GM21367 (cell line): ENCODE measurements at regions not wholly inside any gene's neighbourhood (a gene's known extent, or its start where the extent isn't known, plus 50 kb on each side); places are given as distances from the start of the nearest gene placed in this dataset.

Experiments used
- ATAC-seq: cut with Tn5 transposase; IDR thresholded peaks from one replicate; pipeline ENCODE4 v1.9.1; 2021; ENCODE audit not compliant: unreplicated experiment

DNA sequence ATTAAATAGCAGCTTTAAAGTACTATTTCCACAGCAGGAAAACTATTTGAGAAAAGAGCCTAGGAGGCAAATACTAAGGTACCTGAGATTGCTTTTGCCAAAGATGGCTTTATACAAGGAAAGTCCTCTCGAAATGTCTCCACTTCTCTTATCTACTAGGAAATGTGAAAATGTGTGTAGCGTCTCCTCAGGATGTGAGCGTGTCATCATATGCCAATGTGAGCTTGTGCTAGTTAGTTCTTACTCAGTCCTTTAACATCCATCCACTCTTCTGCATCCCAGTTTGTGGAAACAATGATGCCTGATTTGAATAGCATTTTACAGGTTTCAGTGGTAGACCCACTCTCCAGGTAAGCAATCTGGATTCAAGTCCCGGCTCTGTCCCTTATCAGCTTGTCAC lies 421.0 kb downstream of the DYNC2H1 start:
- no peak for ATAC-seq

DNA sequence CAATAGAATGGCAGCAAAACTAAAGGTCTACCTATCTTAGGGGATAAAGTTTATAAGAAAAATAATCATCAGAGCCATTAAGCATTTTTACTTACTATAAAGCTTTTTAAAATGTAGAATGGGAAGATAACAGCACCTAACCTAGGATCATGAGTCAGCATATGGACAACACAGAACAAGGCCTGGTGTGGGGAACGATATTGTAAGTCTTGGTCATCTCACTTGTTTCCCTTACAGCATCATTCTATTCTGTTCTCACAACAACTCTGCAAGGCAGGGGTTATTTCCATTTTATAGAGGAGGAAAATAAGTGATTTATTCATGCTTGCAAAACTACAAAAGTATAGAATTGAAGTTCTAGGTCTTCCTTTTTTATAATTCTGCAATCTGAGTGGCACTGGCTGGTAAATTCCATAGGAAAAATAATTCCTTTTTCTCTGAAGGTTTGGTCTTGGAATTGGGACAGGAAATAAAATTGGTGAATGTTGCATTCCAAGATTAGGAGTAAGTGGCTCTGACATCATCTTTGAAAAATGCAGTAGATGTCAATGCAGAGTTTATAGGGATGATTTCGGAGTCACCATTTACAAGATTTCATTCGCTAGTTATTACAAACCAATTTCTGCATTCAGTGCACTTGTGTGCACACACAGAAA lies 423.0 kb downstream of the DYNC2H1 start:
- ATAC-seq = no peak

DNA sequence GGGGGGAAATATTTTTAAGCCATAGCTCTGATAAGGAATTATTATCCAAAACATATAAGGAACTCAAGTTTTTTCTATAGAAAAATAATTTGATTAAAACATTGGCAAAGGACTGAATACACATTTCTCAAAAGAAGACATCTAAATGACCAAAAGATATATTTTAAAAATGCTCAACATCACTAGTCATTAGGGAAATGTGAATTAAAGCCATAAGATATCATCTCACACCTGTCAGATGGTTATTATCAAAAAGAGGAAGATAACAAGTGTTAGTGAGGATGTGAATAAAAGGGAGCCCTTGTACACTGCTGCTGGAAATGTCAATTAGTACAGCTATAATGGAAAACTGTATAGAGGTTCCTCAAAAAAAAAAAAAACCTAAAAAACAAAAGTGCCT lies 425.0 kb downstream of the DYNC2H1 start:
- no peak for ATAC-seq

DNA sequence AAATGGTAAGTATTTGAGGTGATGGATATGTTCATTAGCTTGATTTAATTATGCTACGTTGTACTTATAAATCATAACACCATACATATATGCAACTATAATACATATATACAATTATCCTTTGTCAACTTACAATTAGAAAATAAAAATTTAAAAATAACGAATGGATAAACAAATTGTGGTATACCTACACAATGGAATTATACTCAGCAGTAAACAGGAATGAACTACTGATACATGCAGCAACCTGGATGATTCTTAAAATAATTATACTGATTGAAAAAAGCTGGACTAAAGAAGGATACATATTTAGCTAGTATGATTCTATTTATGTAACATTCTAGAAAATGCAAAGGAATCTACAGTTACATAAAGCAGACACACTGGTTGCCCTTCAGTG lies 425.7 kb downstream of the DYNC2H1 start:
- ATAC-seq = no peak

DNA sequence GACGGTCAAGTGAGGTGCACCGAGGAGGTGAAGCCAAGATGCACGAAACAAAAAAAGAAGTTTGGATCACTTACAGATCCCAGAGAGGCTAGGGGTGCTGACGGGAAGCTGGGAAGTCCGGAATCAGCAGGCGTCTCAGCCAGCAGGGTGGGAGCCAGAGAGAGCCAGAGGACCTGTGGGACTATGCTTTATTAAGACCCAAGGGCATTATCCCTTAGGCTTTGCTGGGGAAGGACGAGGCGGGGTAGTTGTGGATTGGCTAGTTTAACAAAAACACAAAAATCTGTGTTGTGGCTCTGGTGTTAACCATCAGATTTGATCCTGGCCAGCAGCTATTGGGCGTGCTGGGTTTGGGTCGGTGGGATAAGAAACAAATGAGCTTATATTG lies 427.1 kb downstream of the DYNC2H1 start:
- ATAC-seq = no peak

DNA sequence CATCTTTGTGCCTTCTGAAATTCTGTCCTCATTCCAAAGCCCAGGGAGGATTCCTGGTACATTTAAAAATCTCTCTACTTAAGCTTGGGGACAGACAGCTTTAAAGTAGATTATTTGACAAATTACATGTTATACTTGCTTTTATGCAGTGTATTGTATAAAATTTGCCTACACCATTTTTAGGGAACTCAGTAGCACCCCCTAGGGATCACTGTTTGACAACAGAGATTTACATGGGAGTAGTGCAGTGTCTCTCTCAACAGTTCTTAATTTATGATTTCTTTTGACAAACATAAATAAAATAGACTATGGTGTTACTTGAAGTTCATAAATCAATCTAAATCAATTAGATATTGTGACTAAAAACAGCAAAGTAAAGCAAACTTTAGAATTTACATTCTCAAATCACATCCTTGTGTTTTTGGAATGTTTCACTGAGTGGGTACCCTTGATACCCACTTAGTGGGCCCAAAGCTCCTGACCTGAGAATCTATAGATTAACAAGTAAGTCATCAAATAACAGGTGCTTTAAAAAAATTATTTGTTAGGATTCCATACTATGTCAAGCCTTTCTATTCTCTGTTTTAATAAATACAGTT lies 428.8 kb downstream of the DYNC2H1 start:
- ATAC-seq = no peak

DNA sequence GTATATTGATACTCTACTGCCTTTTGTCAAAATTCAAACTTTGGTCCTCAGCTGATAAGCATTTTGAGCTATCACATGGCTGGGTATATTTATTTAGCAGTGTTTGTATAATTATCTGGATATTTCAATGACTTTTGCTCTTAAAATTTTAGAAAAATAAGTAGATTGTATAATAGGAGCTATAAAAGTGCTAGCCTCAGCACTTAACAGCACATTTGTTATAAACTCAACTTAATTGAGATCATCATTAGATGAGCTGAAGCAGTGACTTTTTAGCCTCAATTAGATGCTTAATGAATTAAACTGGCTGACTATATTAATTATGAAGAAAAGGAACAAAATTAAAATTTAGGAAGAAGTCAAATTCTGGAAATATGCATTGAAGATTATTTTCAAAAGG lies 429.9 kb downstream of the DYNC2H1 start:
- ATAC-seq = no peak

DNA sequence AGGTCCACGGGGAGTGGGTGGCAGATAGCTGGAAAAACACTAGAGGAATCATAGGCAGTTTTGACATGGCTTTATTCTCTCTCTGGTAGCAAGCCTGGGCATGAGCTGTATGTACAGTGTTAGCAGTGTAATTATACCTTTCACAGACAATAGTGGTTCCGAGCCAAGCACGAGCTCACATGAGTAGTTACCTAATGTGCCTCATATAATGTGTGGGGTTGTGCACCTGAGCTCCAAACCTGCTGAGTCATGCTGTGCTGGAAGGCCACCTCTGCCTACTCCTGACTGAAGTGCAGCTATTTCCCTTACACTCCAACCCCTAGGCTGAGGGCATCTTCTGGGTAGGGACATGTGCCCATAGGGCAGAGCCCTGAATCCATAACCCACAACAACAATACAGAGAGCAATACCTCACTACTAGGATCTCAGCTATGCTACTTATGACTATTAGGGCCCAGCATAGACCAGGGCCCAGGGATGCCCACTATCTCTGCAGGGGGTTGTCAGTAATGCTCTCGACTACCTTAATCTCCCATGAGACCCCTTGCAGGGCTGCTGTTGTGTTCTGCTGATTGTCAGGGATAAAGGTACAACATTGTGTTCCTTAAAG lies 432.1 kb downstream of the DYNC2H1 start:
- no peak for ATAC-seq

DNA sequence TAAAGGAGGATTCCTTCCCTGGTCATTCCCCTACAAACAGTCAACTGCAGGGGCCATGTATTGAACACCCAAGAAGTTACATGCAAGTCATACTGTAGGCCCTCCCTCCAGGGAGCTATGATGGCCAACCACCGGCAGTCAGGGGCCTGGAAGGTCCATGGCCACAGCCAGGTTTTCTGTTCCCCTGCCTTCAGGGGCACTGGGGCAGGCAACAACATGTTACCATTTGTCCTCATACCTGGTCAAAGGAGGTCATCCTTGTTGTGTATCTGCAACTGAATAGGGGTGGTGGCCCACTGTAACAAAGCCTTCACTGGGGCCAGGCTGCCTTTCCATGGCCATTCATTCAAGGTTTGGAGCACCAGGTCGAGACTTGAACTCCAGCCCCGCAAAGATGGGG lies 433.6 kb downstream of the DYNC2H1 start:
- no peak for ATAC-seq

DNA sequence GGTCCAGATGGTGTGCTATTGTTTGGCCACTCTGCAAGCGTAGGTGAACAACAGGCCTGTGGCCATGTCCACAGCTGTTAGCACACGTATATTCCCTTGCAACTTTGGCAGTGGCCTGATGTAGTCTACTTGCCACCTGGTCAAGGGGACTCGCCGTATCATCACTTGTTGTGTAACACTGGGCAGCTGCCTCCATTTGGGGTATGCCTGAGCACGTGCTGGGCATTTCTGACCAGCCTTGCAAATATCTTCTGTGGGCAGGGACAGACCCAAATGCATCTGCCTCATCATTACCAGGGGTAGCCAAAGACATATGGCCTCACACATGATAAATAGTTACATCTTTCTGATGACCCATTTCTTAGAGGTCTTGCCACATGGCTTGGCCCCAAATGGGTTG lies 434.2 kb downstream of the DYNC2H1 start:
- ATAC-seq = no peak

DNA sequence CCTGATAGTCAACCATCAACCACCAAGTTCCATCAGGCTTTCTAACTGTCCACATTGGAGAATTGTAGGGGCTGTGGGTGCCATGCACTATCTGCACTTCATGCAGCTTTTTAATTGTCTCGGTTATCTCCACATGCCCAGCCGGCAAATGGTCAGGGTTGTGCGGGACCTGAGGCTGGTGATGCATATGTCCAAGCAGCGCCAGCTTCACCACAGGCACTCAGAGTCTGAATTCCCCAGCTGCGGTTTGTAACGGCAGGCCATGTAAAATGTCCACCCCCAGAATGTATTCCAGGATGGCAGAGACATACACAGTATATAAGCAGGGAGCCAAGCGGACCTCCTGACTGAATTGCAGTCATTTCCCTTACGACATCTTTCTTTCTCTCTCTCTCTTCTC lies 435.6 kb downstream of the DYNC2H1 start:
- ATAC-seq = no peak

DNA sequence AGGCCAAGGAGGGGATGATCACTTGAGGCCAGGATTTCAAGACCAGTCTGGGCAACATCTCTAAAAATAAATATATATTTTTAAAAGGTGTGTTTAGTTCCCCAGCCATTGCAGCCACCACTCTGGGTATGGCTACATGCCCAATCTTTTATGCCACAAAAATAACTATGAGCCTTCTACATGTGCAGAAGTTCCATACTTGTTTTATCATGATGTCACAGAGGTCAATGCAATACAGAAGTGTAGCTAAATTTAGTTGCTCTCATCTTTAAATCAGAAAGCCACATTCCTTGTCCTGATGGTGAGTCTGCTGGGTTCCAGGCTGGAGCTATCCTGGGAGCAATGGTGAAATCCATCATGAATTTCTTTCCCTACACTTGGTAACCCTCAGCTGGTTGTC lies 436.3 kb downstream of the DYNC2H1 start:
- ATAC-seq = no peak

DNA sequence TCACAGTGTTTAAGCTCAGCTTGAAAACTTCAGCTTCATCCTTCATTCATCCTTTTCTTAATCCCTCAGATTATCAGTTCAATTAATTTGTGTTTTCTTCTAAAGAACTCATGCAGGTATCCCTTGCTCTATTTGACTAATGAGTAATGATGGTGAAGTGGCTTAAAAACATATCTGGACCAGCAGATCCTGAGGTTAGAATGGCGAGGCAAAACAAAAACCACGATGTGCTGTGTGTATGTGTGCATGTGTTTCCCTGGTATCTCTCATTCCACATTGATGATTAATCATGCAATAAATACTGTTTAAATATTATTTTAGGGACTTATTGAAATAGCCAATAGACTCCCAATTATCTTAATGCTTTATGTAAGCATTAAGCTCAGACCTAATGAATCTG lies 437.0 kb downstream of the DYNC2H1 start:
- no peak for ATAC-seq

DNA sequence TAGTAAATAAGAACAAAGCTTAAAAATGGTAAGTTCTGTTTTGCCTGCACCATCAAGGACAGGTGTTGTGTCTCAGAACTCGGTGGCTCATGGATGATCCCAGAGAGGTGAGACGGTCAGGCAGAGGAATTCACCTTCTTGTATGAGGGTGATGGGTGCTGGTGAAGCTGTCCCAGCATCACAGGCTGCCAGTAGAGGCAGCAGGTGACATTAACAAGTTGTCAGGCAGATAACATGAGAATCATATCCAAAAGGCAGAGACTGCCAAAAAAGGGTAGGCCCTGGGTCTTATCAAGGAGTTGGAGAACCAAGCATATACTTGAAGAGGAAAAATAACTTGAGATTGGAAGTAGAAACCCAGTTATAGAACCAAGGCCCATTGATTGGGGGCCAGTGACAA lies 437.8 kb downstream of the DYNC2H1 start:
- ATAC-seq = no peak

DNA sequence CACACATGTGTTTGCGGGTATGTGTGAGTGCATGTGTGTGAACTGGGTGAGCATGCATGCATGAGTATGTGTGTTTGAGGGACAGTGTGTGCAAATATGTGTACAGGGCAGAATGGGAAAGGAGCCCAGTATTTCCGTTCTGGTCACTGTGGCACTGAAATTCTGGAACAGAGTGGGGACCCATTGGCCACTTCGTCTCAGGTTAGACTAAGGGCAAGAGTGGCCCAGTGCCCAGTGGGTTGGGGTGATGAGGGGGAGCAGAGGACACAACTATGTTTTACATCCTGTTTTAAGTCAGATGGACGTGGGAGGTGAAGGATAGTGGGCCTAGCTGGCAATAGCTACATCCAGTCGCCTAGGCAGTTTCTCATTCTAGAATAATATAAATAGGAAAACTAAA lies 438.5 kb downstream of the DYNC2H1 start:
- no peak for ATAC-seq

DNA sequence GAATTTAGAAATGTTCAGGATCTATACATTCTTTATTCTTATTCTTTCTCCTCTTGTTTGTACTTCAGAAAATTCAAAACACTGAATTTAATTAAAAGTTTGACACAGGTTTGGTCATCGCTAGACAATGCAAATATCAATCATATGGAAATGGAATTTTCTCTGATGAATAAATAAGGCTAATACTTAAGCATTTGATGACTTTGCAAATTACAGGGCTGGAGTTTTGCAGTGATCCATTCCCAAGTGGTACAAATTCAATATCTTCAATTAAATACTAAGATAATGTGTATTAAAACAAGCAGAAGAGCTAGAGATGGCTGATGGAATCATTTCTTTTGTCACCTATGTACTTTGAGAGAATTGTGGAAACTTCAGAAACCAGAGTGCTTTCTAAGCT lies 439.6 kb downstream of the DYNC2H1 start:
- no peak for ATAC-seq

DNA sequence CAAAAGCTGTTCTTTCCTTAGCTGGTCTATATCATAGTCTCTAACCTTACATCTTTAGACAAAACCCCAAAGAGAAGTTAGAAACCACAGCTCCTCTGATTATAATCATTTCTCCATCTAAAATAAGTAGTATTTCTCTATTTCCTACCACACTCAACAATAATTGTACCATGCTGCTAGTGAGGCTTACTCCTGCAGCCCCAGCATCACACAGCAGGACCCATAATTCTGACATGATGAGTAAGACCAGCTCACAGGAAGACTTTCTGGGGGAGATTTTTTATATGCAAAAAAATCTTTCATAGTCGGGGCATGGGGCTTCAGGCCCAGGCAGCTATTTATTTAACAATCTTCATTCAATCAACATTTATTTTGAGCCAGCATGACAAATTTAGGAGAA lies 441.6 kb downstream of the DYNC2H1 start:
- no peak for ATAC-seq

DNA sequence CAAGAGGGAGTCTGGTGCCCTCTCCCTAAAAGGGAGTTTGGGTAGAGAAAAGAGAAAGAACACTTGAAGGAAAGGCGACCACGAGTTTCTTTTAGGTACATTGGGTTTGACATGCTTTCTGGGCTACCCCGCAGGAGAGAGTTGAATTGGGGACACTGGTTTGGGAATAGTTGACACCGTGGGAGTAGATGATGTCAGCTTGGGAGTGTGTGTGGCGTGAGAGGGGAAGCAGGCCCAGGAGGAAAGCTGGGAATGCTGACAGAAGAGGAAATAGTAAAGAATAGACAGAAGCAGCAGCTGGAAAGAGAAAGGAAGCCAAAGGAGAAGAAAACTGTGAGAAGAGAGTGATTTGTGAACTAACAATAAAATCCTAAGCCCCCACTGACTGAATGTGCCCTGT lies 442.9 kb downstream of the DYNC2H1 start:
- ATAC-seq = no peak

DNA sequence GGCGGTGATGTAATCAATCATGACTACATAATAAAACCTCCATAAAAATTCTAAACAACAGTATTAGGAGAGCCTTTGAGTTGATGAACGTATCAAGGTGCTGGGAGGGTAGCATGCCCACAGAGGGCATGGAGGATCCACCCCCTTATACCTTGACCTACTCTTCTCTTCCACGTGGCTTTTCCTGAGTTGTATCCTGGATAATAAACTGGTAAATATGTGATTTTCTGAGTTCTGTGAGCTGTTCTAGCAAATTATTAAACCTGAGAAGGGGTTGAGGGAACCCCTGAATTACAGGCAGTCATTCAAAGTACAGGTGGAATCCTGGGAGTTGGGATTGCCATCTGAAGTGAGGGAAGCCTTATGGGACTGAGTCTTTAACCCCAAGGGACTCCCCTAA lies 446.9 kb downstream of the DYNC2H1 start:
- no peak for ATAC-seq

DNA sequence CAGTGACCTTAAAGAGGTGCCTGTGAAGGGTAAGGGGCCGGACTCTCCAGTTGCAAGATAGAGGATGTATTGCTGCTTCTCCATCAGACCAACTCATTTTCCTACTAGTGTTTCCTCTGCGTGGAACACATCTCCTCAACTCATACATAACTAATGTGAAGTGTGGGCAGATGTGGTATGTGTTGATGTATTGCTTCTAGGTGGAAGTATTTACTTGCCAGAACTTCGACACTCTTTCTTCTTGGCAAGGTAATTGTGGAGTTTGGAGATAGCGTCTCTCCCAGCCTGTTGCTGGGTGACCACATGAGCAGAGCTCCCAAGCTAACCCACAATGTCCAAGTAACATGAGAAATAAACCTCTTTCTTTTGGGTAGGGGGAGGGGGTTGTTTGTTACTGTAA lies 456.9 kb downstream of the DYNC2H1 start:
- no peak for ATAC-seq

DNA sequence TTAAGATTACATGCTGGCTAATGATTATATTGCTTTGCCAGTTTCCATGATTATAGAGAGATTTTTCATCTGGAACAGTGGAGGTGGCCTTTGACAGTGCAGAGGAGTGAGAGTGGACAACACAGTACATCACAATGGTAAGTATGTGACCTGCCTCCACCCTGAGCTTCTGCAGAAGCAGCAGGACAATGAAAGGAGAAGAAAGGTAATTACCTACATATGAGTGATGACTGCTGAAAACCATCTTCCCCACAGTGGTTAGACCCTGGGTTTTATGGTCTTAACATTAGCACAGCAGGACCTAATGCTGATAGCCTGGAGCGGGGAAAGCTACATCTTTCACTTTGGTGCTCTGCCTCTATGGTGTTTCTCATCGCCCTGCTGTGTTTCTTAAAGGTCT lies 454.7 kb upstream of the DDI1 start:
- no peak for ATAC-seq

DNA sequence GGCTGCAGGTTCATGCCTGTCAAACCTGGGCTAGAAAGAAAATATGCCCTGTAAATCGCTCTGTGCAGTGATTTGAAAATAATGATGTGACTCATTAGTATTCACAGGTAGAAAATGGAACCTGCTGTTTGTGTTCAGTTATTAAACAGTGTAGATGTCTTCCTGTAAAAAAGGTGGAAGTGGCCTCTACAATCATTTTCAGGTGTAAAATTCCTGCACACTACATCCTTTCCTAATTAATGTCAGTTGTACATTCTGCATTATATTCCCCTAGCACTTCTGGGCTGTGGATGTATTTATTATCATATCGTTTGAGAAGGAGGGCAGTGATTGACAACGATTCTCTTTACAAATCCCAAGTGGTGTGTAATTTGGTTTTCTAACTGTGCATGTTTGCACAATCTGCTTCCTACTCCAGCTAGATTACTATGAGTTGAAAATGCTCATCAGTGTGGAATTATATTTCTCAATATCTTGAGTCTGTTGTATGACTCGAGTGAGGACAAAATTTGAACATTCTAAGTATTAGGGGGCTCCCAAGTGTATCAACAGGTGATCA lies 454.0 kb upstream of the DDI1 start:
- no peak for ATAC-seq

DNA sequence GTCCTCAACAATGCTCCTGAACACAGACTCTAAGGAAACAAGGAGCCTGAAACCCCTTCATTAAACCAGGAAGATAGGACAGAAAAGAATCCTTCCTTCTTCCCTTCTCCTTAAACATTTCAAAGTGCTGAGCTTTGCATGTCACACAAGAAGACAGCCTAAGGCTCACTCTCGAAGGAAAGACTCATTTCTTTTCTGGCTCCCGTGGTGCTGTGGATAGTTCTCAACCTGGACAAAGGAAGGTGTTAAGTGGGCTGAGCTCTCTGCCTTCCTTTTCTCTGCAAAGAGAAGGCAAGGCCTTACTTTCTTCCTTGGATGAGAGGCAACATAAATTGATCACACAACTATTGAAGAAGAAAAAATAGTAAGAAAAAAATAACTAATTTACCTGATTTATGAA lies 452.4 kb upstream of the DDI1 start:
- ATAC-seq = no peak
